Breast epithelium (tissue), 3 donors: ENCODE measurements at regions not wholly inside any gene's neighbourhood (a gene's known extent, or its start where the extent isn't known, plus 50 kb on each side); places are given as distances from the start of the nearest gene placed in this dataset.

Source experiments
- POLR2A ChIP-seq: fragments of 450-650 bp; IDR thresholded peaks from one replicate; pipeline ENCODE4 v1.6.1; 2016; ENCODE audit warnings: antibody characterized with exemption, mild to moderate bottlenecking, moderate library complexity
- POLR2AphosphoS5 ChIP-seq, 3 donors: sonication (generic); formaldehyde crosslinking; IDR thresholded peaks; one replicate each; pipeline ENCODE4 v1.6.1; 2017; ENCODE audit warnings: antibody characterized with exemption in 3 of 3
- TF ChIP-seq, protein P1 (sequence below), 3 donors: fragments of 450-650 bp; IDR thresholded peaks; one replicate each; pipeline ENCODE4 v1.5.1; 2016 to 2017; ENCODE audit warnings: antibody characterized with exemption in 3 of 3, mild to moderate bottlenecking in 3 of 3, moderate library complexity in 3 of 3

DNA sequence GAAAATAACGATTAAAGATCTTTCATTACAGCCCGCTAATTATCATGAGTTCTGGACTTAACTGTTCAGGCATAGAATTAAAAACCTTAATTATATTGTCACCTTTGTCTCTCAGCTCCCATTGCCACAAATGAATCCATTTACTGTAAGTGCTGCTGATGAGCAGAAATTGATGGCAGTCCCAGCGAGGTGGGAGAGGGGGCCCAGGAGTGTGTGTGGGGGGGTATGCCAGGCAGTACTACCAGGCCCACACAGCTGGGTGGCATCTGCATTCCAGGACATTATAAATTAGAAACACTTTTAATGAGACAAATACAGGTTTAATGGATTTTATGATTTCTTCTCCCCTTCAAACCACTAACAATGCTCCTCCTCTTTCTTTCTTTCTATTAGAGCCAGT lies 196.0 kb downstream of the MELK start:
- TF ChIP-seq, protein P1, sequence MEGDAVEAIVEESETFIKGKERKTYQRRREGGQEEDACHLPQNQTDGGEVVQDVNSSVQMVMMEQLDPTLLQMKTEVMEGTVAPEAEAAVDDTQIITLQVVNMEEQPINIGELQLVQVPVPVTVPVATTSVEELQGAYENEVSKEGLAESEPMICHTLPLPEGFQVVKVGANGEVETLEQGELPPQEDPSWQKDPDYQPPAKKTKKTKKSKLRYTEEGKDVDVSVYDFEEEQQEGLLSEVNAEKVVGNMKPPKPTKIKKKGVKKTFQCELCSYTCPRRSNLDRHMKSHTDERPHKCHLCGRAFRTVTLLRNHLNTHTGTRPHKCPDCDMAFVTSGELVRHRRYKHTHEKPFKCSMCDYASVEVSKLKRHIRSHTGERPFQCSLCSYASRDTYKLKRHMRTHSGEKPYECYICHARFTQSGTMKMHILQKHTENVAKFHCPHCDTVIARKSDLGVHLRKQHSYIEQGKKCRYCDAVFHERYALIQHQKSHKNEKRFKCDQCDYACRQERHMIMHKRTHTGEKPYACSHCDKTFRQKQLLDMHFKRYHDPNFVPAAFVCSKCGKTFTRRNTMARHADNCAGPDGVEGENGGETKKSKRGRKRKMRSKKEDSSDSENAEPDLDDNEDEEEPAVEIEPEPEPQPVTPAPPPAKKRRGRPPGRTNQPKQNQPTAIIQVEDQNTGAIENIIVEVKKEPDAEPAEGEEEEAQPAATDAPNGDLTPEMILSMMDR (IDR thresholded peaks at IDR 0.05), result no peak
- TF ChIP-seq POLR2A (no peak), POLR2AphosphoS5 (IDR thresholded peaks at IDR 0.05) (no peak)
